ENCODE measurements at regions not wholly inside any gene's neighbourhood (a gene's known extent, or its start where the extent isn't known, plus 50 kb on each side); places are given as distances from the start of the nearest gene placed in this dataset.

DNA sequence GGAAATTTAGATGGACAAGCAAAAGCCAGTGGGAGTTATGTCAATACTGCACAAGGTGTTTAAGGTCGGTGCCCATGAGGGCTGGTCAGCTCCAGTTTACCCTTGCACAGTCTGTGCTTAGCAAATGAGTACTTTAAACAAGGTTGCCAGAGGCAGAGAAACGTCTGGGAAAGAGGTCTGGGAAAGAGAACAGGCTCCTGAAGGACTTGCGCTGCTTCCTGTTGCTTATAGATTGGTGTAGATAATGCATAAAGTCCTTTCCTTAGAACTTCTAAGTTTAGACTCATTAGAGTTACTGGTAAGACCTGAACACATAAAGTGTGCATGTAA is 162.6 kb upstream of the P2RY1 start:
- TF ChIP-seq POLR2A (IDR thresholded peaks at IDR 0.05) (no peak), CTCF (IDR thresholded peaks at IDR 0.05) (no peak)

Measured in testis (tissue), 2 donors.